GM12874 (cell line): ENCODE measurements at regions not wholly inside any gene's neighbourhood (a gene's known extent, or its start where the extent isn't known, plus 50 kb on each side); places are given as distances from the start of the nearest gene placed in this dataset.

Experiments
- TF ChIP-seq, protein P1 (sequence below): IDR thresholded peaks from 2 replicates; pipeline ENCODE4 v1.5.1; 2011; ENCODE audit warnings: low read depth, mild to moderate bottlenecking, control low read depth, low read length, moderate library complexity; ENCODE audit not compliant: insufficient read depth

DNA sequence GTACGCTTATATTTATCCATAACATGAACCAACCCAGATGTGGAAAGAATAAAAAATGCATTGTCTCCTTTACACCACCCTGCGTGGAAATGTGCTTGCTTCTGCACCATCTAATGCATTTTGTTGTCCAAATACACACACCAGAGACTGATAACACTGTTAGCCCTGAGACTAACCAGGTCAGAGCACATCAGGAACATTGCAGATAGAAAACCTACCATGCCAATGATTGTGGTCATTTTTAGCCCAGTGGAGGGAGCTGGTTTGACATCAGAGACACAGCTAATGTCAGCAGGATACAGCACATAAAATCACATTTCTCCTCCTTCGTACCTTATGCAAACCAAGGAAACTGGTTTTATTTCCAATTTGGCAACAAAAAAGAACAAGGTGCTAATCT, 528.7 kb downstream of the DOK5 start:
- TF ChIP-seq, protein P1, sequence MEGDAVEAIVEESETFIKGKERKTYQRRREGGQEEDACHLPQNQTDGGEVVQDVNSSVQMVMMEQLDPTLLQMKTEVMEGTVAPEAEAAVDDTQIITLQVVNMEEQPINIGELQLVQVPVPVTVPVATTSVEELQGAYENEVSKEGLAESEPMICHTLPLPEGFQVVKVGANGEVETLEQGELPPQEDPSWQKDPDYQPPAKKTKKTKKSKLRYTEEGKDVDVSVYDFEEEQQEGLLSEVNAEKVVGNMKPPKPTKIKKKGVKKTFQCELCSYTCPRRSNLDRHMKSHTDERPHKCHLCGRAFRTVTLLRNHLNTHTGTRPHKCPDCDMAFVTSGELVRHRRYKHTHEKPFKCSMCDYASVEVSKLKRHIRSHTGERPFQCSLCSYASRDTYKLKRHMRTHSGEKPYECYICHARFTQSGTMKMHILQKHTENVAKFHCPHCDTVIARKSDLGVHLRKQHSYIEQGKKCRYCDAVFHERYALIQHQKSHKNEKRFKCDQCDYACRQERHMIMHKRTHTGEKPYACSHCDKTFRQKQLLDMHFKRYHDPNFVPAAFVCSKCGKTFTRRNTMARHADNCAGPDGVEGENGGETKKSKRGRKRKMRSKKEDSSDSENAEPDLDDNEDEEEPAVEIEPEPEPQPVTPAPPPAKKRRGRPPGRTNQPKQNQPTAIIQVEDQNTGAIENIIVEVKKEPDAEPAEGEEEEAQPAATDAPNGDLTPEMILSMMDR: no peak

DNA sequence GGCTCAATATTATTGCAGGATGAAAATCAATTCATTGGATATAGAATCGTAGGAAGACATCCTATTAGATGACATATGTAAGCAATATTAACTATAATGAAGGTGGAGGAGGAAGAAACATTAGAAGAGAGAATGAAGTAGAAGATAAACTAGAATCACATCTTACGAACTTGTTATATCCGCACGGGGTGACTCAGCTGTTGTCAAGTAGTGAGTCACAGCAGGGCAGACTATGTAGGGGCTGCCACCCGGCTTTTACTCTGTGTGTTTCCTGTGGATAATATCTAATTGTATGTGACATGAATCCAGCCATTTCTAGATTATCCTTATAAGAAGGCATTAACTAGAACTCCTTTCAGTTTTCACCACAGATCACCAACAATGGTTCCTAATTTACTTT, 520.2 kb downstream of the DOK5 start:
- TF ChIP-seq, protein P1: no peak

DNA sequence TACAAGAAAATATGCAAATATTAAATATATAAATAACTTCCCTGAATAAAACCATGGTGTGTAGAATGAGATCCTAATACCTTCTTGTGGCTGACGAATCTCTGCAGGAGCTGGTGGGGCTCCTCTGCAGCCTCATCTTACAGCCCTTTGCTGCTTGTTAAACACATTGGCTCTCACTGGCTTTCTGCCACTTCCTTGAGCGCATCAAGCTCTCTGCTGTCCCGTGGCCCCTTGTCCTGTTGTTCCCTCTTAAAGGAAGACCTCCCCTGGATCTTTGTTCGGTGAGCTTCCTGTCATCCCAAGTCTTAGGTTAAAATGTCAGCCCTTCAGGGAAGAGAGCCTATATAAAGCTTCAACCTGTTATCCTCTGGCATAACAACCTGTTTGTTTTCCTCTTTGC, 519.6 kb downstream of the DOK5 start:
- TF ChIP-seq, protein P1: no peak

DNA sequence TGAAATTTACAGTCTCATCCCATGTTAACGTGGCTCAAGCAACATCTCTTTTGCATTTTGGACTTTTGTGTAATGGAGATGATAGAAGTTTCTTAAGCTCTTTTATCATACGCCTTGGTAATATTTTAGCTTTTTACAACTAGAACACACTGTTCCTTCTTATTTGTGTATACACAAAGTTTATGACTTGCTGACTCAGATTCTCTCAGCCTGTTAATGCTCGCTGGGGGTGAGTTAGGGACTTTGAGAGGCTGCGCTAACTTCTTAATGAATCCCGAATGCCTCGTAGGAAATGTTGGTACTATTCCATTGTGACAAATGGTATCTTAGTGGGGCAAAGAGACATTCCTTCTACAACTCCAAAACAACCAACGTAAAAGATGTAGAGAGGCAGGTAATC, 509.7 kb downstream of the DOK5 start:
- TF ChIP-seq, protein P1: no peak

DNA sequence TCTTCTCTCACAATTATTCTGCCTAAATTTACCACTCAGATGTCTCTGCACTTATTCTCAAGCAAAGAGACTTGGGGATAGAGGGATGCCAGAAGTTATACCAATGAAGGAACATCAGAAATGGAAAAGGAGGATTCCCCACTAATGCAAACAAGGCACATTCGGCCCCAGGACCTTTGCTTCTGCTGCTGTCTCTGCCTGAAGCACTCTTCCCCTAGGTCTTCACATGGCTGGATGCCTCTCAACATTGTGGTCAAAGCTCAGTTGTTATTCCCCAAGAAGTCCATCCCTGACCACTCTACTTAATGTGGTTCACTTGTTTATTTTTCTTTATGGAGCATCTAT, 508.7 kb downstream of the DOK5 start:
- TF ChIP-seq, protein P1: no peak

DNA sequence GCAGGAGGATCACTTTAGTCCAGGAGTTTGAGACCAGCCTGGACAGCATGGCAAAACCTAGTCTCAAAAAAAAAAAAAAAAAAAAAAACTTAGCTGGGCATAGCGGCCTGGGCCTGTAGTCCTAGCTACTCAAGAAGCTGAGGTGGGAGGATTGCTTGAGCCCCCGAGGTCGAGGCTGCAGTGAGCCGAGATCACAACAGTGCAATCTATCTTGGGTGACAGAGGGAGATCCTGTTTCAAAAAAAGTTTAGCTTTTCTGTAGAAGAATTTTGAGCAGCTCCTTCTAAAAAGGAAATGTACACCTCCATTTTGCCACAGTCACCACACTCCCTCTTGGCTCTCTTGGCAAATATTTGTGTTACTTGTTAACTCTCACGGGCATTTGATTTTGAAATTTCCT, 505.8 kb downstream of the DOK5 start:
- TF ChIP-seq, protein P1: no peak

DNA sequence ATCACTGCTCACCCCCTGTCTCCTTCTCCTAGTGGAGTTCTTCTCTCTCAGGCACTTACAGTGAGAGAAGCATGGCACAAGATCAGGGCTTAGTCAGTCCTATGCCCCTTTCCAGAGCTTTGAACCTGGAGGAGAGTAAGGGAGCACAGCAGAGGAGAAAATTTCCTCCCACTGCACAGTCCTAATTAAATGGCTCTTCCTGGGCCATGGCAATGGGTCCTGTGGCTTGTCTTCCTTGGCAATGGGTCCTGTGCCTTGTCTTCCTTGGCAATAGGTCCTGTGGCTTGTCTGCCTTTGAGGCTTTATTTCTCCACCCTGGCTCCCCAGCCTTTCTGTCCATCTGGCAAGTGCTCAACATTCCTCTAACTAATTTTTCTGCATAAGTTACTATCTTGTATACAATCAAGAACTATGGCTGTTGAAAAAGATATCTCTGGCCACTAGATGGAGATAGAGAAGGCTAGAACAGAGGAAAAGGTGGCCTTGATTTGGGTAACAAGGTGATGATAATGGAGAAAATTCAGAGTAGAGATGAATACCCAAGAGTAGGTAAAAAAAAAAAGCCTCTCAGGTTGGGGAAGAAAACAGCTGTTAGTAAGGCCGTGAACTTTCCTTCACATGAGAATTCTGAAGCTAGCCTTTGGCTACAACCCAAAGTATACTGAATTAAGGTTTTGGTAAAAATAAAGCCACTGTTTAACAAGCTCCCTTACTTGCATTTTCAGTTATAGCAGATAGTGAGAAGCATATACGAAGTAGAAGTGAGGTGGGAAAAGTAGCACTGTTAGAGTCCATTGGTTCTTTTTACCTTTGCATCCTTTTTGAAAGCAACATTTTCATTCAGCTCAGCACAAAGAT, 504.9 kb downstream of the DOK5 start:
- TF ChIP-seq, protein P1: peak; percentile 48

DNA sequence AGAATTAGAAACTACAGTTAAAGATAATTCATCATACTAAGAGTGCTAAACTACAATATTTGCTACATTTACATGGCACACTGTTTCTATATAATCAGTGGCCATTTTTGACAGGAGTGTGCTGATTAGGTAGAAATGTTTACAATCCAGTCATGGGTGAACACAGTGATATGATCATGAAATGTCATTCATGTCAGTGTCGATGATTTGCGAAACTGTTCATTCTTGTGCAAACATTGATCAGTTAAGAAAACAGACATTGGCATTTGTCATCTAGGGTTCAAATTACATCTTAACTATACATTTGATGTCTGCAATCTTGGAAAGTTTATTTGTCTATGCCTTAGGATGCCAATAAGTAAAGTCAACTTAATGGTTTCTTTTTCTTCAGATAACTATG, 474.9 kb downstream of the DOK5 start:
- TF ChIP-seq, protein P1: no peak
